Suprapubic skin (tissue), 4 donors: ENCODE measurements at regions not wholly inside any gene's neighbourhood (a gene's known extent, or its start where the extent isn't known, plus 50 kb on each side); places are given as distances from the start of the nearest gene placed in this dataset.

ENCODE experiments used
- EP300 ChIP-seq: sonication (generic); formaldehyde crosslinking; IDR thresholded peaks from one replicate; pipeline ENCODE4 v1.6.1; 2017; ENCODE audit warnings: antibody characterized with exemption
- POLR2A ChIP-seq, 2 donors: fragments of 450-650 bp; IDR thresholded peaks; one replicate each; pipeline ENCODE4 v1.6.1; 2017; ENCODE audit warnings: antibody characterized with exemption in 2 of 2, mild to moderate bottlenecking in 2 of 2, moderate library complexity in 2 of 2
- POLR2AphosphoS5 ChIP-seq, 3 donors: sonication (generic); formaldehyde crosslinking; IDR thresholded peaks; one replicate each; pipeline ENCODE4 v1.6.1; 2017; ENCODE audit warnings: antibody characterized with exemption in 3 of 3
- TF ChIP-seq, protein P1 (sequence below), 2 donors: fragments of 200-600 bp in 1 of 2; fragments of 450-650 bp in 1 of 2; sonication (generic) in 1 of 2; IDR thresholded peaks; one replicate each; pipeline ENCODE4 v1.5.1; 2016 to 2019; ENCODE audit warnings: antibody characterized with exemption in 2 of 2, mild to moderate bottlenecking in 1 of 2, moderate library complexity in 1 of 2

DNA sequence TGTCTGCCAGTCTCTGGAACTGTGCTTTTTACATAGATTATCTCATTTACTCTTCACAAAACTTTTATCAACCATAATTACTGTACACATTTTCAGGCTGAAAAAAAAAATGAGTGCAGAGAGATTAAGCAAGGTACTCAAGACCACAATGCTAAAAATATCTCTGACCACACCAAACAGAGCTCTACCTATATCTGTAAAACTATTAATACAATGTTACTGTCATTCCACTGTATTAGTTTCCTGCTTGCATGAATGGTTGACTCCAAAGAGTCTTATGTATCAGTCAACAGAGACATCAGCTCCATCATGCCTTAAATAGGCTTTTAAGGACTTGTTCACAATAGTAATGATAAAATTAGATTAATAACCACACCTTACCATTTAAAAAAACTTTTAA lies 134.7 kb upstream of the CCDC150 start:
- TF ChIP-seq POLR2A (IDR thresholded peaks at IDR 0.05) (no peak), POLR2AphosphoS5 (IDR thresholded peaks at IDR 0.05) (no peak), EP300 (no peak)
- TF ChIP-seq, protein P1, sequence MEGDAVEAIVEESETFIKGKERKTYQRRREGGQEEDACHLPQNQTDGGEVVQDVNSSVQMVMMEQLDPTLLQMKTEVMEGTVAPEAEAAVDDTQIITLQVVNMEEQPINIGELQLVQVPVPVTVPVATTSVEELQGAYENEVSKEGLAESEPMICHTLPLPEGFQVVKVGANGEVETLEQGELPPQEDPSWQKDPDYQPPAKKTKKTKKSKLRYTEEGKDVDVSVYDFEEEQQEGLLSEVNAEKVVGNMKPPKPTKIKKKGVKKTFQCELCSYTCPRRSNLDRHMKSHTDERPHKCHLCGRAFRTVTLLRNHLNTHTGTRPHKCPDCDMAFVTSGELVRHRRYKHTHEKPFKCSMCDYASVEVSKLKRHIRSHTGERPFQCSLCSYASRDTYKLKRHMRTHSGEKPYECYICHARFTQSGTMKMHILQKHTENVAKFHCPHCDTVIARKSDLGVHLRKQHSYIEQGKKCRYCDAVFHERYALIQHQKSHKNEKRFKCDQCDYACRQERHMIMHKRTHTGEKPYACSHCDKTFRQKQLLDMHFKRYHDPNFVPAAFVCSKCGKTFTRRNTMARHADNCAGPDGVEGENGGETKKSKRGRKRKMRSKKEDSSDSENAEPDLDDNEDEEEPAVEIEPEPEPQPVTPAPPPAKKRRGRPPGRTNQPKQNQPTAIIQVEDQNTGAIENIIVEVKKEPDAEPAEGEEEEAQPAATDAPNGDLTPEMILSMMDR (IDR thresholded peaks at IDR 0.05), result no peak
